ENCODE measurements at regions not wholly inside any gene's neighbourhood (a gene's known extent, or its start where the extent isn't known, plus 50 kb on each side); places are given as distances from the start of the nearest gene placed in this dataset.

DNA sequence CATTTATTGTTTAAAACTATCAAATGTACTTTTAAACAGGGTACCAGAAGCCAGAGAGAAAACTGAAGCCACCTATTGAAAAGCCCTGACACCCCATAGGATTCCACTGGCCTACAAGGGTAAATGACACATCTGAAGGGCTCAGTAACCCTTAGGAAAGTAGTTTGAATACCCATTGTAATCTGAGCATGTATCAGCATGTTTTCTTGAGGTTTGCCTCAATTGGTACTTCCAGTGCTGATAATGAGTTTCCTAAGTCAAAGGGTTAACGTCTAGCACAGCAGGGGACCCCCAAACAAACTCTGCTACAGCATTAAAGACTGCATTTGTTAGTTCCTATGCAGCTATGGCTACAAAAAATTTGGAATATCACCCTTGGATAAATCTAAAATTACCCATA is 657.1 kb downstream of the NR2F1-AS1 start:
- TF ChIP-seq, protein P1, sequence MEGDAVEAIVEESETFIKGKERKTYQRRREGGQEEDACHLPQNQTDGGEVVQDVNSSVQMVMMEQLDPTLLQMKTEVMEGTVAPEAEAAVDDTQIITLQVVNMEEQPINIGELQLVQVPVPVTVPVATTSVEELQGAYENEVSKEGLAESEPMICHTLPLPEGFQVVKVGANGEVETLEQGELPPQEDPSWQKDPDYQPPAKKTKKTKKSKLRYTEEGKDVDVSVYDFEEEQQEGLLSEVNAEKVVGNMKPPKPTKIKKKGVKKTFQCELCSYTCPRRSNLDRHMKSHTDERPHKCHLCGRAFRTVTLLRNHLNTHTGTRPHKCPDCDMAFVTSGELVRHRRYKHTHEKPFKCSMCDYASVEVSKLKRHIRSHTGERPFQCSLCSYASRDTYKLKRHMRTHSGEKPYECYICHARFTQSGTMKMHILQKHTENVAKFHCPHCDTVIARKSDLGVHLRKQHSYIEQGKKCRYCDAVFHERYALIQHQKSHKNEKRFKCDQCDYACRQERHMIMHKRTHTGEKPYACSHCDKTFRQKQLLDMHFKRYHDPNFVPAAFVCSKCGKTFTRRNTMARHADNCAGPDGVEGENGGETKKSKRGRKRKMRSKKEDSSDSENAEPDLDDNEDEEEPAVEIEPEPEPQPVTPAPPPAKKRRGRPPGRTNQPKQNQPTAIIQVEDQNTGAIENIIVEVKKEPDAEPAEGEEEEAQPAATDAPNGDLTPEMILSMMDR (IDR thresholded peaks at IDR 0.05; ENCODE audit: low read depth, low read length), result no peak
- TF ChIP-seq EZH2phosphoT487 (IDR thresholded peaks at IDR 0.05; ENCODE audit: low read depth), result no peak

Measured in OCI-LY3 (cell line).